ENCODE measurements at regions not wholly inside any gene's neighbourhood (a gene's known extent, or its start where the extent isn't known, plus 50 kb on each side); places are given as distances from the start of the nearest gene placed in this dataset.

DNA sequence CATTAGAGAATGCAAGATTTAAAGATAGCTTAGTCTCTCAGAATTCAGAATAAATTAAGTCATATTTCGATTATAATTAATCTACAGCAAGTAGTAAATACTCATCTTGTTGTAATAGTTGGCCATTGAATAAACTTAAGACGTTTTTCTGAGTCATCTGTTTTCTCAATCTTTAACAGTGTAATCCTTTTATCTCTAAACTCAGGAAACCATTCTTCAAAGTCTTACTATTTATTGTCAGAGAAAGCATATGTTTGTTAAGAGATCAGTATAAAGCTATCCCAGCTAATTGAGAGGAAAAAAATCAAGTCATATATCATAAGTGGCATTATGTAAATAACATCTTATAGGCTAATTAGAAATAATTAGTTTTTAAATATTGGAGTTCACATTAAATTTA lies 201.2 kb upstream of the ADAMTS5 start:
- TF ChIP-seq CTCF (IDR thresholded peaks at IDR 0.05) (no peak), EZH2 (IDR thresholded peaks at IDR 0.05; ENCODE audit: borderline replicate concordance, insufficient read depth, low read depth, low read length, poor library complexity, severe bottlenecking) (no peak)
